GM23338 (cell line): ENCODE measurements at regions not wholly inside any gene's neighbourhood (a gene's known extent, or its start where the extent isn't known, plus 50 kb on each side); places are given as distances from the start of the nearest gene placed in this dataset.
A peak's percentile ranks its signal among the peaks of the same experiment; 100 is the strongest.

Experiments
- ATAC-seq: fragments of 200-7000 bp; cut with Tn5 transposase; 3 replicates; pipeline ENCODE4 v1.9.1; 2020
- DNase-seq: peaks from one replicate; pipeline ENCODE4 v3.0.0-alpha.2; 2015; ENCODE audit warnings: low spot score
- H2AFZ ChIP-seq: fragments of 200-600 bp; sonication (generic); 2 replicates; pipeline ENCODE4 v1.8.0; 2016; ENCODE audit warnings: antibody characterized with exemption, mild to moderate bottlenecking, moderate library complexity
- H3F3A ChIP-seq: fragments of 200-600 bp; sonication (generic); replicated peaks from 2 replicates; pipeline ENCODE4 v1.8.0; 2017; ENCODE audit warnings: antibody characterized with exemption, mixed run types, low read depth
- H3K27ac ChIP-seq: fragments of 200-600 bp; sonication (generic); 2 replicates; pipeline ENCODE4 v1.6.1; 2016; ENCODE audit warnings: low read depth
- H3K27me3 ChIP-seq: fragments of 200-600 bp; sonication (generic); 2 replicates; pipeline ENCODE4 v1.8.0; 2016; ENCODE audit warnings: mild to moderate bottlenecking, mixed run types, moderate library complexity; ENCODE audit not compliant: insufficient read depth
- H3K36me3 ChIP-seq: fragments of 200-600 bp; sonication (generic); 2 replicates; pipeline ENCODE4 v1.8.0; 2016; ENCODE audit warnings: mild to moderate bottlenecking; ENCODE audit not compliant: insufficient read depth
- H3K4me1 ChIP-seq: fragments of 200-600 bp; sonication (generic); 2 replicates; pipeline ENCODE4 v1.8.0; 2016; ENCODE audit warnings: mild to moderate bottlenecking, moderate library complexity; ENCODE audit not compliant: insufficient read depth
- H3K4me2 ChIP-seq: fragments of 200-600 bp; sonication (generic); 2 replicates; pipeline ENCODE4 v1.7.1; 2017; ENCODE audit warnings: mixed run types
- H3K4me3 ChIP-seq: fragments of 200-600 bp; sonication (generic); 2 replicates; pipeline ENCODE4 v1.6.1; 2016; ENCODE audit warnings: mixed run types
- H3K79me2 ChIP-seq: fragments of 200-600 bp; sonication (generic); replicated peaks from 2 replicates; pipeline ENCODE4 v1.8.0; 2017; ENCODE audit warnings: mild to moderate bottlenecking; ENCODE audit not compliant: insufficient read depth
- H3K9me2 ChIP-seq: fragments of 200-600 bp; sonication (generic); 2 replicates; pipeline ENCODE4 v1.8.0; 2017; ENCODE audit not compliant: insufficient read depth
- H4K20me1 ChIP-seq: fragments of 200-600 bp; sonication (generic); replicated peaks from 2 replicates; pipeline ENCODE4 v1.8.0; 2017; ENCODE audit warnings: mild to moderate bottlenecking; ENCODE audit not compliant: insufficient read depth
- H3K27ac Mint-ChIP-seq: 2 replicates; pipeline ENCODE4 v1.8.0; 2020; ENCODE audit warnings: inconsistent platforms, mild to moderate bottlenecking, moderate library complexity, mixed read lengths
- H3K27me3 Mint-ChIP-seq: 3 replicates; pipeline ENCODE4 v1.8.0; 2022; ENCODE audit warnings: low read depth, mild to moderate bottlenecking, moderate library complexity, mixed read lengths, inconsistent platforms; ENCODE audit not compliant: insufficient read depth, poor library complexity
- H3K36me3 Mint-ChIP-seq: 3 replicates; pipeline ENCODE4 v1.8.0; 2021; ENCODE audit warnings: low read depth, mild to moderate bottlenecking, inconsistent platforms, moderate library complexity, mixed read lengths
- H3K4me1 Mint-ChIP-seq: 3 replicates; pipeline ENCODE4 v1.8.0; 2020; ENCODE audit warnings: mild to moderate bottlenecking, inconsistent platforms, mixed read lengths
- H3K4me3 Mint-ChIP-seq: 3 replicates; pipeline ENCODE4 v1.8.0; 2021; ENCODE audit warnings: moderate library complexity, mild to moderate bottlenecking, inconsistent platforms, mixed read lengths
- H3K9me3 Mint-ChIP-seq: 3 replicates; pipeline ENCODE4 v1.8.0; 2020; ENCODE audit warnings: moderate library complexity, mild to moderate bottlenecking, inconsistent platforms, mixed read lengths
- CREB1 ChIP-seq: fragments of 250-450 bp; sonication (Bioruptor Pico); IDR thresholded peaks from 2 replicates; pipeline ENCODE4 v1.5.0; 2020; ENCODE audit warnings: low read depth, mild to moderate bottlenecking, moderate library complexity
- EZH2 ChIP-seq: fragments of 200-600 bp; sonication (generic); IDR thresholded peaks from one replicate; pipeline ENCODE4 v1.8.0; 2017; ENCODE audit warnings: antibody characterized with exemption, mild to moderate bottlenecking, low read depth; ENCODE audit not compliant: unreplicated experiment
- EZH2phosphoT487 ChIP-seq: fragments of 200-600 bp; sonication (generic); IDR thresholded peaks from one replicate; pipeline ENCODE4 v1.8.1; 2018; ENCODE audit warnings: antibody characterized with exemption; ENCODE audit not compliant: unreplicated experiment
- JUNB ChIP-seq: IDR thresholded peaks from one replicate; pipeline ENCODE4 v1.6.1; 2016; ENCODE audit warnings: antibody characterized with exemption; ENCODE audit not compliant: unreplicated experiment
- NANOG ChIP-seq: IDR thresholded peaks from 2 replicates; pipeline ENCODE4 v1.6.1; 2016; ENCODE audit warnings: antibody characterized with exemption, borderline replicate concordance
- POLR2AphosphoS5 ChIP-seq: IDR thresholded peaks from 2 replicates; pipeline ENCODE4 v1.6.1; 2016; ENCODE audit warnings: antibody characterized with exemption, low read depth
- STAT1 ChIP-seq: IDR thresholded peaks from one replicate; pipeline ENCODE4 v1.6.1; 2016; ENCODE audit warnings: antibody characterized with exemption; ENCODE audit not compliant: unreplicated experiment
- ZNF114 ChIP-seq: fragments of 250-450 bp; sonication (Bioruptor Pico); IDR thresholded peaks from 2 replicates; pipeline ENCODE4 v1.5.0; 2020; ENCODE audit warnings: mild to moderate bottlenecking, moderate library complexity
- ZNF331 ChIP-seq: fragments of 250-450 bp; sonication (Bioruptor Pico); IDR thresholded peaks from 2 replicates; pipeline ENCODE4 v1.5.0; 2020; ENCODE audit warnings: low read depth, mild to moderate bottlenecking, moderate library complexity
- TF ChIP-seq, protein P1 (sequence below): IDR thresholded peaks from one replicate; pipeline ENCODE4 v1.6.1; 2018; ENCODE audit warnings: antibody characterized with exemption; ENCODE audit not compliant: unreplicated experiment
- TF ChIP-seq, protein P2 (sequence below), 2 experiments: fragments of 200-600 bp in 1 of 2; sonication (generic) in 1 of 2; conservative IDR thresholded peaks; 2 replicates each; pipeline versions ENCODE4 v1.5.1 to v1.6.1; 2016 to 2017; ENCODE audit warnings: antibody characterized with exemption in 2 of 2, low read depth in 2 of 2, mild to moderate bottlenecking in 2 of 2, moderate library complexity in 1 of 2
- TF ChIP-seq, protein P3 (sequence below): fragments of 250-450 bp; sonication (Bioruptor Pico); IDR thresholded peaks from 2 replicates; pipeline ENCODE4 v1.5.0; 2020; ENCODE audit warnings: mild to moderate bottlenecking, moderate library complexity
- TF ChIP-seq, protein P4 (sequence below): IDR thresholded peaks from 2 replicates; pipeline ENCODE4 v1.6.1; 2016; ENCODE audit warnings: antibody characterized with exemption

DNA sequence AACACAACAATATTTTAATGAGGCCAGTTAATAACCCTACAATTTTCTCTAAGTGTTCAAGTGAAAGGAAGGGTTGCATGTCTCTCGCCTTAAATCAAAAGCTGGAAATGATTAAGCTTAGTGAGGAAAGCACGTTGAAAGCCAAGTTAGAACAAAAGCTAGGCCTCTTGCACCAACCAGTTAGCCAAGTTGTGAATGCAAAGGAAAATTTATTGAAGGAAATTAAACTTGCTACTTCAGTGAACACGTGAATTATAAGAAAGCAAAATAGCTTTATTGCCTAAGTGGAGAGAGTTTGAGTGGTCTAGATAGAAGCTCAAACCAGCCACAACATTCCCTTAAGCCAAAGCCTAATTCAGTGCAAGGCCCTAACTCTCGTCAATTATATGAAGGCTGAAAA lies 135.6 kb downstream of the DUSP10 start:
- H3K4me1 ChIP-seq = no peaks in the 10 kb centered on the region
- no peaks in the 10 kb centered on the region for H3K36me3 ChIP-seq
- Mint-ChIP-seq H3K36me3 (no peaks in the 10 kb centered on the region), H3K9me3 (no peaks in the 10 kb centered on the region), H3K27me3 (no peaks in the 10 kb centered on the region), H3K4me3 (no peak overlapping the region), H3K27ac (no peak overlapping the region), H3K4me1 (no peaks in the 10 kb centered on the region)
- no peak for TF ChIP-seq POLR2AphosphoS5
- no peak for TF ChIP-seq STAT1
- no peak for TF ChIP-seq NANOG
- TF ChIP-seq ZNF331 = no peak
- TF ChIP-seq, protein P1, sequence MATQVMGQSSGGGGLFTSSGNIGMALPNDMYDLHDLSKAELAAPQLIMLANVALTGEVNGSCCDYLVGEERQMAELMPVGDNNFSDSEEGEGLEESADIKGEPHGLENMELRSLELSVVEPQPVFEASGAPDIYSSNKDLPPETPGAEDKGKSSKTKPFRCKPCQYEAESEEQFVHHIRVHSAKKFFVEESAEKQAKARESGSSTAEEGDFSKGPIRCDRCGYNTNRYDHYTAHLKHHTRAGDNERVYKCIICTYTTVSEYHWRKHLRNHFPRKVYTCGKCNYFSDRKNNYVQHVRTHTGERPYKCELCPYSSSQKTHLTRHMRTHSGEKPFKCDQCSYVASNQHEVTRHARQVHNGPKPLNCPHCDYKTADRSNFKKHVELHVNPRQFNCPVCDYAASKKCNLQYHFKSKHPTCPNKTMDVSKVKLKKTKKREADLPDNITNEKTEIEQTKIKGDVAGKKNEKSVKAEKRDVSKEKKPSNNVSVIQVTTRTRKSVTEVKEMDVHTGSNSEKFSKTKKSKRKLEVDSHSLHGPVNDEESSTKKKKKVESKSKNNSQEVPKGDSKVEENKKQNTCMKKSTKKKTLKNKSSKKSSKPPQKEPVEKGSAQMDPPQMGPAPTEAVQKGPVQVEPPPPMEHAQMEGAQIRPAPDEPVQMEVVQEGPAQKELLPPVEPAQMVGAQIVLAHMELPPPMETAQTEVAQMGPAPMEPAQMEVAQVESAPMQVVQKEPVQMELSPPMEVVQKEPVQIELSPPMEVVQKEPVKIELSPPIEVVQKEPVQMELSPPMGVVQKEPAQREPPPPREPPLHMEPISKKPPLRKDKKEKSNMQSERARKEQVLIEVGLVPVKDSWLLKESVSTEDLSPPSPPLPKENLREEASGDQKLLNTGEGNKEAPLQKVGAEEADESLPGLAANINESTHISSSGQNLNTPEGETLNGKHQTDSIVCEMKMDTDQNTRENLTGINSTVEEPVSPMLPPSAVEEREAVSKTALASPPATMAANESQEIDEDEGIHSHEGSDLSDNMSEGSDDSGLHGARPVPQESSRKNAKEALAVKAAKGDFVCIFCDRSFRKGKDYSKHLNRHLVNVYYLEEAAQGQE = no peak
- TF ChIP-seq ZNF114 = no peak
- TF ChIP-seq EZH2phosphoT487 = no peak
- no peak for TF ChIP-seq JUNB
- TF ChIP-seq, protein P2, sequence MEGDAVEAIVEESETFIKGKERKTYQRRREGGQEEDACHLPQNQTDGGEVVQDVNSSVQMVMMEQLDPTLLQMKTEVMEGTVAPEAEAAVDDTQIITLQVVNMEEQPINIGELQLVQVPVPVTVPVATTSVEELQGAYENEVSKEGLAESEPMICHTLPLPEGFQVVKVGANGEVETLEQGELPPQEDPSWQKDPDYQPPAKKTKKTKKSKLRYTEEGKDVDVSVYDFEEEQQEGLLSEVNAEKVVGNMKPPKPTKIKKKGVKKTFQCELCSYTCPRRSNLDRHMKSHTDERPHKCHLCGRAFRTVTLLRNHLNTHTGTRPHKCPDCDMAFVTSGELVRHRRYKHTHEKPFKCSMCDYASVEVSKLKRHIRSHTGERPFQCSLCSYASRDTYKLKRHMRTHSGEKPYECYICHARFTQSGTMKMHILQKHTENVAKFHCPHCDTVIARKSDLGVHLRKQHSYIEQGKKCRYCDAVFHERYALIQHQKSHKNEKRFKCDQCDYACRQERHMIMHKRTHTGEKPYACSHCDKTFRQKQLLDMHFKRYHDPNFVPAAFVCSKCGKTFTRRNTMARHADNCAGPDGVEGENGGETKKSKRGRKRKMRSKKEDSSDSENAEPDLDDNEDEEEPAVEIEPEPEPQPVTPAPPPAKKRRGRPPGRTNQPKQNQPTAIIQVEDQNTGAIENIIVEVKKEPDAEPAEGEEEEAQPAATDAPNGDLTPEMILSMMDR (conservative IDR thresholded peaks at IDR 0.05; ENCODE audit: low read depth in 2 of 2) = no peak
- TF ChIP-seq, protein P3, sequence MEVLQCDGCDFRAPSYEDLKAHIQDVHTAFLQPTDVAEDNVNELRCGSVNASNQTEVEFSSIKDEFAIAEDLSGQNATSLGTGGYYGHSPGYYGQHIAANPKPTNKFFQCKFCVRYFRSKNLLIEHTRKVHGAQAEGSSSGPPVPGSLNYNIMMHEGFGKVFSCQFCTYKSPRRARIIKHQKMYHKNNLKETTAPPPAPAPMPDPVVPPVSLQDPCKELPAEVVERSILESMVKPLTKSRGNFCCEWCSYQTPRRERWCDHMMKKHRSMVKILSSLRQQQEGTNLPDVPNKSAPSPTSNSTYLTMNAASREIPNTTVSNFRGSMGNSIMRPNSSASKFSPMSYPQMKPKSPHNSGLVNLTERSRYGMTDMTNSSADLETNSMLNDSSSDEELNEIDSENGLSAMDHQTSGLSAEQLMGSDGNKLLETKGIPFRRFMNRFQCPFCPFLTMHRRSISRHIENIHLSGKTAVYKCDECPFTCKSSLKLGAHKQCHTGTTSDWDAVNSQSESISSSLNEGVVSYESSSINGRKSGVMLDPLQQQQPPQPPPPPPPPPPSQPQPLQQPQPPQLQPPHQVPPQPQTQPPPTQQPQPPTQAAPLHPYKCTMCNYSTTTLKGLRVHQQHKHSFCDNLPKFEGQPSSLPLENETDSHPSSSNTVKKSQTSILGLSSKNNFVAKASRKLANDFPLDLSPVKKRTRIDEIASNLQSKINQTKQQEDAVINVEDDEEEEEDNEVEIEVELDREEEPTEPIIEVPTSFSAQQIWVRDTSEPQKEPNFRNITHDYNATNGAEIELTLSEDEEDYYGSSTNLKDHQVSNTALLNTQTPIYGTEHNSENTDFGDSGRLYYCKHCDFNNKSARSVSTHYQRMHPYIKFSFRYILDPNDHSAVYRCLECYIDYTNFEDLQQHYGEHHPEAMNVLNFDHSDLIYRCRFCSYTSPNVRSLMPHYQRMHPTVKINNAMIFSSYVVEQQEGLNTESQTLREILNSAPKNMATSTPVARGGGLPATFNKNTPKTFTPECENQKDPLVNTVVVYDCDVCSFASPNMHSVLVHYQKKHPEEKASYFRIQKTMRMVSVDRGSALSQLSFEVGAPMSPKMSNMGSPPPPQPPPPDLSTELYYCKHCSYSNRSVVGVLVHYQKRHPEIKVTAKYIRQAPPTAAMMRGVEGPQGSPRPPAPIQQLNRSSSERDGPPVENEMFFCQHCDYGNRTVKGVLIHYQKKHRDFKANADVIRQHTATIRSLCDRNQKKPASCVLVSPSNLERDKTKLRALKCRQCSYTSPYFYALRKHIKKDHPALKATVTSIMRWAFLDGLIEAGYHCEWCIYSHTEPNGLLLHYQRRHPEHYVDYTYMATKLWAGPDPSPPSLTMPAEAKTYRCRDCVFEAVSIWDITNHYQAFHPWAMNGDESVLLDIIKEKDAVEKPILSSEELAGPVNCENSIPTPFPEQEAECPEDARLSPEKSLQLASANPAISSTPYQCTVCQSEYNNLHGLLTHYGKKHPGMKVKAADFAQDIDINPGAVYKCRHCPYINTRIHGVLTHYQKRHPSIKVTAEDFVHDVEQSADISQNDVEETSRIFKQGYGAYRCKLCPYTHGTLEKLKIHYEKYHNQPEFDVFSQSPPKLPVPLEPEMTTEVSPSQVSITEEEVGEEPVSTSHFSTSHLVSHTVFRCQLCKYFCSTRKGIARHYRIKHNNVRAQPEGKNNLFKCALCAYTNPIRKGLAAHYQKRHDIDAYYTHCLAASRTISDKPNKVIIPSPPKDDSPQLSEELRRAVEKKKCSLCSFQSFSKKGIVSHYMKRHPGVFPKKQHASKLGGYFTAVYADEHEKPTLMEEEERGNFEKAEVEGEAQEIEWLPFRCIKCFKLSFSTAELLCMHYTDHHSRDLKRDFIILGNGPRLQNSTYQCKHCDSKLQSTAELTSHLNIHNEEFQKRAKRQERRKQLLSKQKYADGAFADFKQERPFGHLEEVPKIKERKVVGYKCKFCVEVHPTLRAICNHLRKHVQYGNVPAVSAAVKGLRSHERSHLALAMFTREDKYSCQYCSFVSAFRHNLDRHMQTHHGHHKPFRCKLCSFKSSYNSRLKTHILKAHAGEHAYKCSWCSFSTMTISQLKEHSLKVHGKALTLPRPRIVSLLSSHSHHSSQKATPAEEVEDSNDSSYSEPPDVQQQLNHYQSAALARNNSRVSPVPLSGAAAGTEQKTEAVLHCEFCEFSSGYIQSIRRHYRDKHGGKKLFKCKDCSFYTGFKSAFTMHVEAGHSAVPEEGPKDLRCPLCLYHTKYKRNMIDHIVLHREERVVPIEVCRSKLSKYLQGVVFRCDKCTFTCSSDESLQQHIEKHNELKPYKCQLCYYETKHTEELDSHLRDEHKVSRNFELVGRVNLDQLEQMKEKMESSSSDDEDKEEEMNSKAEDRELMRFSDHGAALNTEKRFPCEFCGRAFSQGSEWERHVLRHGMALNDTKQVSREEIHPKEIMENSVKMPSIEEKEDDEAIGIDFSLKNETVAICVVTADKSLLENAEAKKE (CRISPR knock-in tag) = no peak
- TF ChIP-seq, protein P4, sequence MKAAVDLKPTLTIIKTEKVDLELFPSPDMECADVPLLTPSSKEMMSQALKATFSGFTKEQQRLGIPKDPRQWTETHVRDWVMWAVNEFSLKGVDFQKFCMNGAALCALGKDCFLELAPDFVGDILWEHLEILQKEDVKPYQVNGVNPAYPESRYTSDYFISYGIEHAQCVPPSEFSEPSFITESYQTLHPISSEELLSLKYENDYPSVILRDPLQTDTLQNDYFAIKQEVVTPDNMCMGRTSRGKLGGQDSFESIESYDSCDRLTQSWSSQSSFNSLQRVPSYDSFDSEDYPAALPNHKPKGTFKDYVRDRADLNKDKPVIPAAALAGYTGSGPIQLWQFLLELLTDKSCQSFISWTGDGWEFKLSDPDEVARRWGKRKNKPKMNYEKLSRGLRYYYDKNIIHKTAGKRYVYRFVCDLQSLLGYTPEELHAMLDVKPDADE = no peak
- TF ChIP-seq CREB1 = no peak
- no peak for TF ChIP-seq EZH2
- DNase-seq (no peak), ATAC-seq (no peak)
- H3K27me3 ChIP-seq = no peaks in the 10 kb centered on the region
- no peaks in the 10 kb centered on the region for H3K79me2 ChIP-seq
- H3F3A ChIP-seq = no peaks in the 10 kb centered on the region
- no peak overlapping the region for H3K4me2 ChIP-seq
- H3K27ac ChIP-seq = no peak overlapping the region
- peak overlapping the region; percentile 52; the same call in 1 of the 2 replicates for H2AFZ ChIP-seq
- no peaks in the 10 kb centered on the region for H4K20me1 ChIP-seq
- H3K9me2 ChIP-seq = no peaks in the 10 kb centered on the region
- H3K4me3 ChIP-seq = no peak overlapping the region
